IMR-90 (cell line): ENCODE measurements at regions not wholly inside any gene's neighbourhood (a gene's known extent, or its start where the extent isn't known, plus 50 kb on each side); places are given as distances from the start of the nearest gene placed in this dataset.

ENCODE experiments used
- ATAC-seq: fragments of 200-7000 bp; cut with Tn5 transposase; 2 replicates; pipeline ENCODE4 v1.9.1; 2020; ENCODE audit warnings: low read depth, mild to moderate bottlenecking, moderate library complexity
- BruUV-seq: library from RNA; stranded (reverse); fragments of 400-500 nt; replicated peaks from 2 replicates; lab custom pipeline; 2021; lab: Mats Ljungman, UMichigan
- CTCF ChIA-PET: fragments of 300-600 bp; formaldehyde crosslinking; extraction: SDS; loops from one replicate; lab custom pipeline; 2021; ENCODE audit warnings: antibody characterized with exemption; lab: Yijun Ruan, JAX
- POLR2A ChIA-PET: fragments of 300-600 bp; sonication (Branson Sonifier 250); formaldehyde crosslinking; loops from one replicate; lab custom pipeline; 2022; ENCODE audit warnings: antibody characterized with exemption; ENCODE audit not compliant: unreplicated experiment; lab: Charles Lee
- DNase-seq: peaks from one replicate; pipeline ENCODE4 v3.0.0; 2013
- H2AFZ ChIP-seq: replicated peaks from 2 replicates; pipeline ENCODE3; 2013; ENCODE audit warnings: low read length, mild to moderate bottlenecking; ENCODE audit not compliant: poor library complexity
- H2AK5ac ChIP-seq: 2 replicates; pipeline ENCODE4 v1.6.1; 2013; ENCODE audit warnings: low read depth, low read length, inconsistent platforms
- H2AK9ac ChIP-seq: replicated peaks from 2 replicates; pipeline ENCODE3; 2013; ENCODE audit warnings: mild to moderate bottlenecking, low read depth, low read length, moderate library complexity; ENCODE audit not compliant: poor library complexity
- H2BK120ac ChIP-seq: 2 replicates; pipeline ENCODE4 v1.6.1; 2013; ENCODE audit warnings: low read depth, low read length, inconsistent platforms
- H2BK15ac ChIP-seq: 3 replicates; pipeline ENCODE4 v1.6.1; 2013; ENCODE audit warnings: low read depth, low read length, inconsistent platforms
- H2BK20ac ChIP-seq: 2 replicates; pipeline ENCODE4 v1.6.1; 2013; ENCODE audit warnings: low read depth, mild to moderate bottlenecking, inconsistent platforms, low read length, moderate library complexity
- H2BK5ac ChIP-seq: 2 replicates; pipeline ENCODE4 v1.6.1; 2013; ENCODE audit warnings: mild to moderate bottlenecking, low read depth, low read length, inconsistent platforms; ENCODE audit not compliant: poor library complexity, severe bottlenecking
- H3K14ac ChIP-seq: replicated peaks from 2 replicates; pipeline ENCODE4 v1.6.1; 2013; ENCODE audit warnings: low read depth, low read length, inconsistent platforms
- H3K18ac ChIP-seq: 2 replicates; pipeline ENCODE4 v1.6.1; 2013; ENCODE audit warnings: low read depth, low read length, control low read depth
- H3K23ac ChIP-seq: 2 replicates; pipeline ENCODE4 v1.6.1; 2013; ENCODE audit warnings: low read depth, low read length, inconsistent platforms
- H3K27ac ChIP-seq: 2 replicates; pipeline ENCODE4 v1.5.1; 2013; ENCODE audit warnings: mild to moderate bottlenecking, control low read depth, low read length; ENCODE audit not compliant: insufficient read depth
- H3K27me3 ChIP-seq: 2 replicates; pipeline ENCODE4 v1.6.1; 2013; ENCODE audit warnings: low read length; ENCODE audit not compliant: control insufficient read depth, insufficient read depth
- H3K36me3 ChIP-seq: 2 replicates; pipeline ENCODE4 v1.6.1; 2013; ENCODE audit warnings: low read length, mixed read lengths; ENCODE audit not compliant: control insufficient read depth, insufficient read depth
- H3K4ac ChIP-seq: 2 replicates; pipeline ENCODE4 v1.6.1; 2013; ENCODE audit warnings: low read depth, low read length, inconsistent platforms
- H3K4me1 ChIP-seq: 2 replicates; pipeline ENCODE4 v1.6.1; 2013; ENCODE audit warnings: low read length, mixed read lengths; ENCODE audit not compliant: control insufficient read depth, insufficient read depth
- H3K4me2 ChIP-seq: 2 replicates; pipeline ENCODE4 v1.6.1; 2013; ENCODE audit warnings: low read depth, mild to moderate bottlenecking, control low read depth, low read length, moderate library complexity
- H3K4me3 ChIP-seq: 2 replicates; pipeline ENCODE4 v1.5.1; 2013; ENCODE audit warnings: low read depth, mild to moderate bottlenecking, control low read depth, low read length, moderate library complexity; ENCODE audit not compliant: insufficient read depth
- H3K56ac ChIP-seq: 2 replicates; pipeline ENCODE4 v1.6.1; 2013; ENCODE audit warnings: low read length, inconsistent platforms; ENCODE audit not compliant: insufficient read depth; ENCODE audit errors: extremely low read depth
- H3K79me1 ChIP-seq, 2 experiments: 2 replicates each; pipeline ENCODE4 v1.6.1; 2013; ENCODE audit warnings: low read length in 2 of 2, inconsistent platforms in 1 of 2, low read depth in 1 of 2
- H3K9ac ChIP-seq: 2 replicates; pipeline ENCODE4 v1.6.1; 2013; ENCODE audit warnings: low read depth, low read length, control low read depth
- H3K9me1 ChIP-seq: 2 replicates; pipeline ENCODE4 v1.6.1; 2013; ENCODE audit warnings: low read length, inconsistent platforms; ENCODE audit not compliant: insufficient read depth
- H3K9me3 ChIP-seq: 2 replicates; pipeline ENCODE4 v1.6.1; 2013; ENCODE audit warnings: low read length; ENCODE audit not compliant: control insufficient read depth, insufficient read depth
- H4K20me1 ChIP-seq: 2 replicates; pipeline ENCODE4 v1.6.1; 2013; ENCODE audit warnings: low read length, inconsistent platforms; ENCODE audit not compliant: insufficient read depth
- H4K5ac ChIP-seq: 2 replicates; pipeline ENCODE4 v1.6.1; 2013; ENCODE audit warnings: mild to moderate bottlenecking, low read depth, low read length, control low read depth
- H4K8ac ChIP-seq, 2 experiments: 2 replicates each; pipeline ENCODE4 v1.6.1; 2013; ENCODE audit warnings: low read depth in 2 of 2, low read length in 2 of 2, control low read depth in 1 of 2, inconsistent platforms in 1 of 2
- H4K91ac ChIP-seq: 2 replicates; pipeline ENCODE4 v1.6.1; 2013; ENCODE audit warnings: low read depth, low read length, inconsistent platforms; ENCODE audit not compliant: insufficient read depth
- BHLHE40 ChIP-seq: fragments of 150-350 bp; IDR thresholded peaks from 2 replicates; pipeline ENCODE4 v1.6.1; 2016; ENCODE audit warnings: mild to moderate bottlenecking, low read depth, low read length
- CEBPB ChIP-seq: IDR thresholded peaks from 2 replicates; pipeline ENCODE4 v1.6.1; 2012; ENCODE audit warnings: low read depth, low read length, improper control_type of control experiment
- CHD1 ChIP-seq: IDR thresholded peaks from 2 replicates; pipeline ENCODE4 v1.6.1; 2012; ENCODE audit warnings: low read depth, low read length, improper control_type of control experiment
- FOS ChIP-seq: fragments of 150-350 bp; IDR thresholded peaks from 2 replicates; pipeline ENCODE4 v1.6.1; 2016; ENCODE audit warnings: low read depth, low read length
- MAZ ChIP-seq: IDR thresholded peaks from 2 replicates; pipeline ENCODE4 v1.6.1; 2012; ENCODE audit warnings: low read depth, mild to moderate bottlenecking, low read length, improper control_type of control experiment, moderate library complexity, borderline replicate concordance
- NFE2L2 ChIP-seq: fragments of 150-350 bp; IDR thresholded peaks from 2 replicates; pipeline ENCODE4 v1.6.1; 2016; ENCODE audit warnings: low read depth, mild to moderate bottlenecking, low read length
- RAD21 ChIP-seq: IDR thresholded peaks from 2 replicates; pipeline ENCODE4 v1.6.1; 2012; ENCODE audit warnings: low read length, improper control_type of control experiment
- RCOR1 ChIP-seq: IDR thresholded peaks from 2 replicates; pipeline ENCODE4 v1.6.1; 2012; ENCODE audit warnings: mild to moderate bottlenecking, low read length, improper control_type of control experiment; ENCODE audit not compliant: insufficient replicate concordance
- SMC3 ChIP-seq: fragments of 150-350 bp; IDR thresholded peaks from 2 replicates; pipeline ENCODE4 v1.6.1; 2016; ENCODE audit warnings: low read depth, mild to moderate bottlenecking, antibody characterized with exemption, low read length, moderate library complexity
- WGBS, 2 experiments: methylation state at CpG; one replicate each; pipeline versions ENCODE4 v1.1.5 to v1.1.7; 2013; ENCODE audit warnings: missing lambda C conversion rate in 2 of 2; ENCODE audit not compliant: insufficient read length in 1 of 2; ENCODE audit errors: extremely low coverage in 2 of 2; 5-methylcytosine and 5-hydroxymethylcytosine counted together
- dilution Hi-C: fragments of 300-500 bp; cut with HindIII; formaldehyde crosslinking; loops from one replicate; pipeline ENCODE4 v1.14.3; 2018; ENCODE audit warnings: low sequenced_read_pairs; ENCODE audit not compliant: unreplicated experiment
- in situ Hi-C: fragments of 300-500 bp; cut with MboI; formaldehyde crosslinking; loops from 3 replicates; pipeline ENCODE4 v1.14.3; 2019; ENCODE audit warnings: low sequenced_read_pairs, inconsistent platforms, mixed read lengths
- intact Hi-C: fragments of 100-400 bp; cut with micrococcal nuclease; formaldehyde crosslinking; loops from 2 replicates; pipeline ENCODE4 v1.10.0; 2022
- TF ChIP-seq, protein P1 (sequence below): fragments of 150-350 bp; IDR thresholded peaks from 2 replicates; pipeline ENCODE4 v1.6.1; 2016; ENCODE audit warnings: low read depth, mild to moderate bottlenecking, low read length, moderate library complexity, borderline replicate concordance
- TF ChIP-seq, protein P2 (sequence below): fragments of 150-350 bp; IDR thresholded peaks from 2 replicates; pipeline ENCODE4 v1.6.1; 2017; ENCODE audit warnings: mild to moderate bottlenecking, antibody characterized with exemption, low read length, low read depth

DNA sequence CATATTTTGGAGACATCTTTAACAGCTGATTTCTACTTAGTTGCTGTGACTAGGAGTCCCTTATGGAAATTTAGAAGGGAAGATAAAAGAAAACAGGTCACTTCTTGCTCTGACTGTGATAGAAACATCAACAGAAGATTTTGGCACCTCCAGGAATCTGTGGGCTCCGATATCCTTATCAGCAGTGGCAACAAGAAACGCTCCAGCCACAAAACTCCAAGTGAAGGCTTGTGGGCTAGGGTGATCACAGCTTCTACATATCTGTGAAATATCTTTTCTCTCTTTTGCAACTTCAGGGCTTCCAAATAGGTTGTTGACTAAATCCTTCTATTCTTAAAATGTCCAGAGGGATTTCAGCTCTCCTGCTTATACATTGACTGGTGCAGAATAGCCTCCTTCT, 1625.5 kb upstream of the CDH6 start:
- Histone ChIP-seq H2BK5ac (no peak overlapping the region), H3K18ac (no peak overlapping the region), H3K9ac (no peak overlapping the region), H2AK5ac (no peak overlapping the region), H3K27ac (no peak overlapping the region), H3K9me1 (no peaks in the 10 kb centered on the region), H2AK9ac (no peak overlapping the region), H3K79me1 (no peaks in the 10 kb centered on the region), H4K5ac (no peak overlapping the region), H3K4ac (no peak overlapping the region), H3K56ac (no peak overlapping the region), H2BK15ac (no peak overlapping the region), H2BK20ac (no peak overlapping the region), H2BK120ac (no peak overlapping the region), H4K91ac (no peak overlapping the region), H3K36me3 (no peaks in the 10 kb centered on the region), H2AFZ (no peak overlapping the region), H3K4me1 (no peaks in the 10 kb centered on the region), H3K9me3 (no peaks in the 10 kb centered on the region), H3K23ac (no peak overlapping the region), H3K27me3 (no peaks in the 10 kb centered on the region), H3K4me2 (no peak overlapping the region), H3K14ac (no peak overlapping the region), H4K8ac (no peak overlapping the region), H4K20me1 (no peaks in the 10 kb centered on the region), H3K4me3 (no peak overlapping the region)
- TF ChIP-seq RCOR1 (no peak), FOS (no peak), BHLHE40 (no peak), CHD1 (no peak), CEBPB (no peak), NFE2L2 (no peak), MAZ (no peak), SMC3 (no peak), RAD21 (no peak)
- TF ChIP-seq, protein P1, sequence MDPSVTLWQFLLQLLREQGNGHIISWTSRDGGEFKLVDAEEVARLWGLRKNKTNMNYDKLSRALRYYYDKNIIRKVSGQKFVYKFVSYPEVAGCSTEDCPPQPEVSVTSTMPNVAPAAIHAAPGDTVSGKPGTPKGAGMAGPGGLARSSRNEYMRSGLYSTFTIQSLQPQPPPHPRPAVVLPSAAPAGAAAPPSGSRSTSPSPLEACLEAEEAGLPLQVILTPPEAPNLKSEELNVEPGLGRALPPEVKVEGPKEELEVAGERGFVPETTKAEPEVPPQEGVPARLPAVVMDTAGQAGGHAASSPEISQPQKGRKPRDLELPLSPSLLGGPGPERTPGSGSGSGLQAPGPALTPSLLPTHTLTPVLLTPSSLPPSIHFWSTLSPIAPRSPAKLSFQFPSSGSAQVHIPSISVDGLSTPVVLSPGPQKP, result no peak
- TF ChIP-seq, protein P2, sequence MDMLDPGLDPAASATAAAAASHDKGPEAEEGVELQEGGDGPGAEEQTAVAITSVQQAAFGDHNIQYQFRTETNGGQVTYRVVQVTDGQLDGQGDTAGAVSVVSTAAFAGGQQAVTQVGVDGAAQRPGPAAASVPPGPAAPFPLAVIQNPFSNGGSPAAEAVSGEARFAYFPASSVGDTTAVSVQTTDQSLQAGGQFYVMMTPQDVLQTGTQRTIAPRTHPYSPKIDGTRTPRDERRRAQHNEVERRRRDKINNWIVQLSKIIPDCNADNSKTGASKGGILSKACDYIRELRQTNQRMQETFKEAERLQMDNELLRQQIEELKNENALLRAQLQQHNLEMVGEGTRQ, result no peak
- BruUV-seq, result no TSS peak
- ATAC-seq (no peak), DNase-seq (no peak)
- in situ Hi-C loops, result no loop called here
- no CpG with 5 or more reads among the region's 2 CpGs for WGBS, 2 experiments
- ChIA-PET CTCF (no interaction called here), POLR2A (no interaction called here)
- dilution Hi-C loops, result no loop called here
- intact Hi-C loops, result no loop called here
